ENCODE measurements at regions not wholly inside any gene's neighbourhood (a gene's known extent, or its start where the extent isn't known, plus 50 kb on each side); places are given as distances from the start of the nearest gene placed in this dataset.

GRCh38 chr6:106830930-106831329 lies 143.6 kb downstream of the CD24 start (continued):
- TF ChIP-seq MGA (IDR thresholded peaks at IDR 0.05) (no peak), NR0B1 (IDR thresholded peaks at IDR 0.05; ENCODE audit: partially characterized antibody) (no peak), SREBF2 (CRISPR knock-in tag; IDR thresholded peaks at IDR 0.05) (no peak), CREB3 (tag; conservative IDR thresholded peaks at IDR 0.05; ENCODE audit: low read depth) (peak; percentile 93), CSDE1 (IDR thresholded peaks at IDR 0.05) (no peak), ZNF766 (CRISPR knock-in tag; conservative IDR thresholded peaks at IDR 0.05) (peak; percentile 81), MBD1 (CRISPR knock-in tag; IDR thresholded peaks at IDR 0.05) (no peak), KLF6 (CRISPR knock-in tag; IDR thresholded peaks at IDR 0.05; ENCODE audit: borderline replicate concordance) (peak; percentile 93), NCOA1 (IDR thresholded peaks at IDR 0.05; ENCODE audit: low read depth) (no peak), ZNF707 (CRISPR knock-in tag; conservative IDR thresholded peaks at IDR 0.05) (no peak), POLR2G (IDR thresholded peaks at IDR 0.05; ENCODE audit: low read depth, low read length) (no peak)

Measured in K562 (cell line).